CD4-positive, alpha-beta T cell treated with Interleukin-15 for 4 hours (primary cell): ENCODE measurements at regions not wholly inside any gene's neighbourhood (a gene's known extent, or its start where the extent isn't known, plus 50 kb on each side); places are given as distances from the start of the nearest gene placed in this dataset.

Experiments used
- DNase-seq: peaks from one replicate; pipeline ENCODE4 v3.0.0-alpha.2; 2020; ENCODE audit warnings: low spot score

- DNase-seq: no peak
Measured at GRCh38 chr1:37240897-37241296, 206.6 kb upstream of the GRIK3 start.

DNA sequence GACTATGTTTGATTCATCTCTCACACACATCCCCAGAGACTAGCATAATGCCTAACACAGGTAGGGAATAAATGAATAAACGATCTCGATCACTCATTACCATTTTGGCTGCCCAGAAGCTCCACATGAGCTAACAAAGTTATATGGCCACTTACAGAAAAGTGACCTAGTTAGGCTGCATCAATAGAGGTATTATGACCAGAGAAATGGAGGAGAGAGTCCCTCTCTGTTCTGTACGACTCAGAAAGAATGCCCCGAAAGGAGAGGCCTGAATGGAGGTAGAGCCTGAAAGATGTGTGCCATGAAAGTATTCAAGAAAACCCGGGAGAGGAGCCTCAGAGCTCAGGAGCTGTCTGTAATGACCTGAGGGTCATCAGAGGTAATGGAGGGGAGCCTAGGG lies 208.2 kb upstream of the GRIK3 start:
- DNase-seq: no peak

GRCh38 chr1:37243368-37244082 lies 209.2 kb upstream of the GRIK3 start:
- DNase-seq: no peak

GRCh38 chr1:37244083-37244480 lies 209.8 kb upstream of the GRIK3 start:
- no peak for DNase-seq

DNA sequence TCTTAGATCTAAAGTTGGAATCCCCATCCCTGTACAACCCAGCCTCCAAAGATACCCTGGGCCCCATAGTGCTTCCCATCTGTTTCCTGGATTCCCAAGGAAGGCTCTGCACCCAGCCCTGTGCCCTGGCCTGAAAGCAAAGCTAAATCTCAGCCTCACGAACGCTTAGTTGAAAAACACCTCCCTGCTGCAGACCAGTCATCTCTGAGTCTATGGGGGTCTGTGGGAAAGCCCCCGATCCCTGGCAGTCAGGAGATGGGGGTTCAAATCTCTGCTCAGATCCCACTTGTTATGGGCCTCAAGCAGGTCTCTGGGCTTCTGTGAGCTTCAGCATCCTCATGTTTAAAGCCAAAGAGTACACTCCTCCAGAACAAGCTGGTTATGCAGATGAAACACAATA lies 210.5 kb upstream of the GRIK3 start:
- no peak for DNase-seq

DNA sequence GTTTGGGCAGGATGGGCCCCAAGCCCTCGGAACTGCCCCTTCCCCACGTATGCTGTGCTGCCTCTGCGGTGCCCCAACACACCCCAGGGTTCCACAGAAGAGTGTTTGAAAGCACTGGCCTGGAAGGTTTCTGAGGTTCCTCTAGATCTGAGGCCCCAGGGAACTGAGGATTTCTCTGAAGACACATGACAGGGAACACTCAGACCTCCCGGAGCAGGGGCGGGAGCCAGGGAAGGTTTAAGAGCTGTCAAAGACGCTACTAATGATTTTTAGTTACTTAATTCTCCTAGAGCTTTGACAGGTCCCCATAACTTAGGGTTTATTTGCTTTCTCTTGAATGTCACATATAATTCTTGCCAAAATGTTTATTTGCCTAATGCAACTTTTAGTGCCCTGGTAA lies 212.3 kb upstream of the GRIK3 start:
- no peak for DNase-seq

- DNase-seq: no peak
Measured at GRCh38 chr1:37250371-37250770, 216.1 kb upstream of the GRIK3 start.

DNA sequence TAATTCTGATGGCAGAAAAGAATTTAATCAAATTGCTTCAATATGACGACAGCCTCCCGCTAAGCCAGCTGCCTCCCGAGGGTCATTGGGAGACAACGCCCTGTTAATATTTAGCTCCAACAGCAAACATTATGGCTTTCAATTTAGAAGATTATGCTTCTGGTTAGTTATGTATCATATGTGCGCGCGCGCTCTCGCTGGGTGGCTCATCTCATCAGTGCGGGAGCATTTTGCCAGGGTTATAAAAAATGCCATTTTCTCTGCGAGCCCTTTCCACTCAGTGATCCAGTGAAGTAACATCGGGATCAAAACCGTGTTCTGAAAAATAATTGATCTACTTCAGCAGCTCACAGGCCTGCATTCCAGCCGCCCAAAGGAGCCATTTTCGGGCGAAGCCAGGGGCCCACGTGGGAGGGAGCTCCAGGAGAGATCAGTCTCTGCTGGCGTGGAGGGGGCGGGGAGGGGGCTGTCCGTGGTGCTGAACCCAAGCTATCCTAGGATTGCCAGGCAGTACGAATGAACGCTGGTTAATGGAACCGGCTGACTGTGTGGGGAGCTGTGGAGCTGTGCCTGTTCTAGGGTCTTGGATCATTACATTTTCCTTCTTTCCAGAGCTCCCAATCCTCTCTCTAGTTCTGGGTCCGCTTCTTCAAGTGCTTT lies 219.1 kb upstream of the ZC3H12A start:
- DNase-seq: no peak

DNA sequence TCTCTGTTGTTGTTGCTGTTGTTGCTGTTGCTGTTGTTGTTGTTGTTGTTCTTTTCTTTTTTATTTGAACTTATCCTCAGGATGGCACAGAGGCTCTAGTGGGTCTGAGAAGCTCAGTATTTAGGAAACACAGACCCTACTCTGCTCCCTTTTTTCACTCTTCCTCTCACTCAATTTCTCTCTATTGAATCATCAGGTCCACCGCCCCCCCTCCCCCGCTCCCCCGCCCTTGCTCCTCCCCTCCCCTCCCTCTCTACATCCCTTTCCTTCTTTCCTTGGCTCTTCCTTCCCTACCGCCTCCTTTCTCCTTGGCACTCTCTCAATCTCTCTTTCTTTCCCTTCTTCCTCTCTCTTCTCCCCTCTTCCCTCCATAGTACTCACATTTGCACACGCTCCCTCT lies 218.5 kb upstream of the ZC3H12A start:
- no peak for DNase-seq

DNA sequence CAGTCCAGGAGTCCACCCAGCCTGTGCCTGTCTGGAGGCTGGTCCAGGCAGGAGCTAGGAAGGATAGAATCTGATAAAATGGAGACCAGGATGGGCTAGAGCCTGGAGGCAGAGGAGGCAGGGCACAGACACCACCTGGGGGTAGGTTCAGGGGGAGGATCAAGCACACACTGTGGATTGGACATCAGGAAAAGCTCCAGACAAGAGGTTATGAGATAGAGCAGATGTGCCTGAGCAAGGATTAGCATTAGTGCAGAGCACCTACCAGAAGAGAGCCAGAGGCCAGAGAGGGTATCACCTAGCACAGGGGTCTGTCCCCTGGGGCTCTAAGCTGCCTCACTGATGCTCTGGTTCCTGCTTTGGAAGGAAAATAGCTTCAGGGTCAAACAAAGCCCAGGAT lies 216.7 kb upstream of the ZC3H12A start:
- DNase-seq: no peak

DNA sequence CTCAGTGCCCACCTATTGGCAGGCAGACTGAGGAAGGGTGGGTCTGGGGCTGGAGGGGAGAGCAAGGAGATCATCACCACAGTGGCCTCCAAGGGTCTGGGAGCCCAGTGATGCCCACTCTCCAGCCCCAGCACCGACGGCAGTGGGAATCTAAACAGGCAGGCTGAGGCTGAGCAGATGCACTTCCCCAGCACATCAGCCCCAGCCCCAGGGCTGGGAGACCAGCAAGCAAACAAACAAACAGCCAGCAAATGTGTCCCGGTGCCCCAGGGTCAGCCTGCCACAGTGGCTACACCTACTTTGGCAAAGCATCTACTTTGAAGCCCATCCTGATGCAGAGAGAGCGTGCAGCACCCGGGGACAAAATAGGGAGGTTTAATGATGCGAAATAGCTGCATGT lies 216.3 kb upstream of the ZC3H12A start:
- no peak for DNase-seq

DNA sequence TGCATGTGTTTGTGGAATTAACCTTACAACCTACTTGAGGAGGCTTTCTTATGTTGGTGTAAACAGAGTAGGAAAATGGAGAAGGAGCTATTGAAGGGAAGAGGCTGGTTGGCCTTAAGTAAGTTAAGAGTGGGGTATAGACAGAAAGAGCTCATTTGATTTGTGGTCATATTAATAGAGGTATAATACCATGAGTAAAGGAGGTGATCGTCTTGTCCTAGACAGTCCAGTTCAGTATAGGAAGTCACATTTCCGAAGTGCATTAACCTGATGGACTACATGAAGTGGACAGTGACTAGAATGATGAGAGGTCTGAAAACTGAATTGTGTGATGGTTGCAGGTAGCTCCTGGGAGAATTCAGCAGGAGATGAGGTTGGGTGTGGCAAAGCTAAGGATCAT lies 215.4 kb upstream of the ZC3H12A start:
- DNase-seq: no peak

GRCh38 chr1:37261129-37261528 lies 213.3 kb upstream of the ZC3H12A start:
- DNase-seq: no peak

- no peak for DNase-seq
Measured at GRCh38 chr1:37262439-37263170, 211.8 kb upstream of the ZC3H12A start.

DNA sequence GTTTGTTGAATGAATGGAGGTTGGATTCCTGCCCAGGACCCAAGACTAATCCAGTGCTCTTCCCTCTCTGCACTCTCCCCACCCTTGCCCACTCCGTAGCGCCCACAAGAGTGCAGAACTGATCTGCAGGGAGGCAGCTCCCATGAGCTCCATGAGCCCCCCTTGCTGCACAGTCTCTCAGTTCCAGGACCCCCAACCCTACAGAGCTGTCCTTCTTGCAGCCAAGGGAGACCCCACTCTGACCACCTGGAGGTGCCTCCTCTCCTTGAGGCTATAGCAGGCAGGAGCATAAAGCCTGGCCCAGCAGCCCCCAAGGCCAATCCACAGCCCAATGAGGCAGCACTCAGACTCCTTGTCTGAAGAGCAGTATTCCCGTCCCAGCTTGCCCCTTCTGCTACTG lies 209.2 kb upstream of the ZC3H12A start:
- DNase-seq: no peak

DNA sequence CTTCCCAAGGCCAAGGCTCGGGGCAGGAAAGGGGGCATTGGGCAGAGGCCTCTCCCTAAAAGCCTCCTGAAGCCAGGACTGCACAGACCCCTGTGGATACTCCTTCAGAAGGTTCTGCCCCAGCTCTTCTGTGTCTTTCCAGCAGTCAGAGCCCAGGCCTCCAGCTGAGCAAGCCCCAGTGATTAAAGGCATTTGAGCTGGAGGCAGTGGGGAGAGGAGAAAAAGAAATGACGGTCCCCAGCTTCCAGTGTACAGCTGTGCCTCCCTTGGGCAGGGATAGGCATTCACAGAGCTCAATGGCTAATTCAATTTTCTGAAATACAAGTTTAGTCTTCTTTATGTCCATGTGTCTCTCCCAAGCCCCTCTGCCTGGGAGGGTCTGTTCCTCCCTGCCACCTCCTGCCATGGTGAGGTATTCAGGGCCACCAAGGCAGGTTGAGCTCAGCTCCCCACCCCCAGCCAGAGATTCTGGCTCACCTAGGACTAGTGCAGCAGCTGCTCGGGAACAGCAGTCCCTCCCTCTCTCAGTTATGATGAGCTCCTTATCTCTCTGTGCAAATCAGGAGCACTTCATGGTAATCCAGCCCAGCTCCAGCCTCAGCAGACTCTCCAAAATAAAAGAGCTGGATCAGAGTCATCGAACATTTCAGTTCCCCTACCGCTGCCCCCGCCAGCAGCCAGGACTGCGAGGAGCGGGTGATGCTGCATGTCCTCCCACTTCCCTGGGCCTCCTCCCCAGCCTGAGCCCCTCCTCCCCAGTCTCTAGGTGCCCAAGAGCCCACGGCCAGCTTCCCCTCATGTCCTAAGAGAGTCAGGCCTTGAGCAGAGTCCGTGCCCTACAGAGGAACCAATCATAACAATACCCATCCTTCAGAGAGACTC lies 208.4 kb upstream of the ZC3H12A start:
- no peak for DNase-seq

- no peak for DNase-seq
Measured at GRCh38 chr1:37267111-37267835, 207.1 kb upstream of the ZC3H12A start.

- DNase-seq: no peak
Measured at GRCh38 chr1:37270639-37271038, 203.7 kb upstream of the ZC3H12A start.

GRCh38 chr1:37272626-37273025 lies 201.8 kb upstream of the ZC3H12A start:
- no peak for DNase-seq

- DNase-seq: no peak
Measured at GRCh38 chr1:37274486-37274885, 199.9 kb upstream of the ZC3H12A start.

GRCh38 chr1:37274938-37275631 lies 199.3 kb upstream of the ZC3H12A start:
- DNase-seq: no peak
